Upper lobe of left lung (tissue), 6 donors: ENCODE measurements at regions not wholly inside any gene's neighbourhood (a gene's known extent, or its start where the extent isn't known, plus 50 kb on each side); places are given as distances from the start of the nearest gene placed in this dataset.

Experiments
- ATAC-seq, 2 donors: fragments of 200-7000 bp; cut with Tn5 transposase; one replicate each; pipeline ENCODE4 v1.9.1; 2022; ENCODE audit warnings: mild to moderate bottlenecking in 2 of 2, moderate library complexity in 2 of 2; ENCODE audit not compliant: low FRiP score in 2 of 2
- DNase-seq, 2 donors: peaks; one replicate each; pipeline ENCODE4 v3.0.0-alpha.2; 2019 to 2020
- H3K27ac ChIP-seq, 4 donors: fragments of 200-600 bp; sonication (generic); one replicate each; pipeline ENCODE4 v1.5.1; 2016 to 2019
- H3K27me3 ChIP-seq, 4 donors: fragments of 200-600 bp; sonication (generic); one replicate each; pipeline ENCODE4 v1.5.1; 2017 to 2019
- H3K36me3 ChIP-seq, 4 donors: fragments of 200-600 bp; sonication (generic); one replicate each; pipeline ENCODE4 v1.5.1; 2016 to 2019
- H3K4me1 ChIP-seq, 4 donors: fragments of 200-600 bp; sonication (generic); one replicate each; pipeline ENCODE4 v1.5.1; 2018 to 2019
- H3K4me3 ChIP-seq, 4 donors: fragments of 200-600 bp; sonication (generic); one replicate each; pipeline ENCODE4 v1.5.1; 2017 to 2019; ENCODE audit warnings: mild to moderate bottlenecking in 2 of 4, moderate library complexity in 1 of 4
- H3K9me3 ChIP-seq, 4 donors: fragments of 200-600 bp; sonication (generic); one replicate each; pipeline ENCODE4 v1.5.1; 2018 to 2019
- CTCF ChIP-seq, 6 experiments: fragments of 450-650 bp in 4 of 6; fragments of 200-600 bp in 2 of 6; sonication (generic) in 2 of 6; IDR thresholded peaks; one replicate each; pipeline ENCODE4 v1.5.1; 2016 to 2019; ENCODE audit warnings: antibody characterized with exemption in 6 of 6
- EP300 ChIP-seq, 4 donors: sonication (generic); formaldehyde crosslinking; IDR thresholded peaks; one replicate each; pipeline ENCODE4 v1.5.1; 2017; ENCODE audit warnings: antibody characterized with exemption in 4 of 4, control low read depth in 2 of 4
- POLR2A ChIP-seq, 4 donors: fragments of 450-650 bp; IDR thresholded peaks; one replicate each; pipeline ENCODE4 v1.5.1; 2016 to 2017; ENCODE audit warnings: antibody characterized with exemption in 4 of 4, mild to moderate bottlenecking in 2 of 4
- POLR2AphosphoS5 ChIP-seq, 2 donors: sonication (generic); formaldehyde crosslinking; IDR thresholded peaks; one replicate each; pipeline ENCODE4 v1.5.1; 2017; ENCODE audit warnings: antibody characterized with exemption in 2 of 2
- WGBS, 2 donors: methylation state at CpG; one replicate each; pipeline ENCODE4 v1.1.5; 2017 to 2018; 5-methylcytosine and 5-hydroxymethylcytosine counted together
- donor health status: DM: no; HTN: no; CAD: no; lungs with moderate emphysema.
- donor health status: DM: no; HTN: yes; CAD: no; lungs with severe emphysema.

GRCh38 chr6:103995571-103995970 lies 864.1 kb downstream of the HACE1 start:
- WGBS, 2 donors = 94 to 100% methylated on average over 1 of the region's 1 CpG
- Histone ChIP-seq H3K36me3 (no peaks in the 10 kb centered on the region), H3K4me1 (no peaks in the 10 kb centered on the region), H3K9me3 (no peaks in the 10 kb centered on the region), H3K4me3 (no peak overlapping the region), H3K27me3 (no peaks in the 10 kb centered on the region), H3K27ac (no peak overlapping the region)
- no peak for ATAC-seq
- no peak for DNase-seq
- TF ChIP-seq POLR2AphosphoS5 (IDR thresholded peaks at IDR 0.05) (no peak), EP300 (IDR thresholded peaks at IDR 0.05) (no peak), POLR2A (IDR thresholded peaks at IDR 0.05) (no peak), CTCF (IDR thresholded peaks at IDR 0.05) (no peak)

- Histone ChIP-seq H3K4me1 (no peaks in the 10 kb centered on the region), H3K9me3 (no peaks in the 10 kb centered on the region), H3K27me3 (no peaks in the 10 kb centered on the region), H3K4me3 (no peak overlapping the region), H3K36me3 (no peaks in the 10 kb centered on the region), H3K27ac (no peak overlapping the region)
- ATAC-seq (no peak), DNase-seq (no peak)
- WGBS, 2 donors = 92 to 93% methylated on average over 6 of the region's 6 CpGs
- no peak for TF ChIP-seq CTCF (IDR thresholded peaks at IDR 0.05)
- no peak for TF ChIP-seq EP300 (IDR thresholded peaks at IDR 0.05)
- no peak for TF ChIP-seq POLR2A (IDR thresholded peaks at IDR 0.05)
- TF ChIP-seq POLR2AphosphoS5 (IDR thresholded peaks at IDR 0.05) = no peak
Observed at GRCh38 chr6:103983860-103984259, 875.9 kb downstream of the HACE1 start.

- no peak for TF ChIP-seq POLR2A (IDR thresholded peaks at IDR 0.05)
- TF ChIP-seq CTCF (IDR thresholded peaks at IDR 0.05) = no peak
- no peak for TF ChIP-seq EP300 (IDR thresholded peaks at IDR 0.05)
- no peak for TF ChIP-seq POLR2AphosphoS5 (IDR thresholded peaks at IDR 0.05)
- no peak overlapping the region for H3K27ac ChIP-seq
- no peaks in the 10 kb centered on the region for H3K4me1 ChIP-seq
- H3K9me3 ChIP-seq = no peaks in the 10 kb centered on the region
- no peak overlapping the region for H3K4me3 ChIP-seq
- no peaks in the 10 kb centered on the region for H3K36me3 ChIP-seq
- no peaks in the 10 kb centered on the region for H3K27me3 ChIP-seq
- WGBS, 2 donors = 34 to 49% methylated on average over 5 of the region's 5 CpGs
- DNase-seq (no peak), ATAC-seq (no peak)
Observed at GRCh38 chr6:103983011-103983410, 876.7 kb downstream of the HACE1 start.

- Histone ChIP-seq H3K4me1 (no peaks in the 10 kb centered on the region), H3K27me3 (no peaks in the 10 kb centered on the region), H3K9me3 (no peaks in the 10 kb centered on the region), H3K36me3 (no peaks in the 10 kb centered on the region), H3K4me3 (no peak overlapping the region), H3K27ac (no peak overlapping the region)
- TF ChIP-seq CTCF (IDR thresholded peaks at IDR 0.05) = no peak
- no peak for TF ChIP-seq EP300 (IDR thresholded peaks at IDR 0.05)
- no peak for TF ChIP-seq POLR2A (IDR thresholded peaks at IDR 0.05)
- no peak for TF ChIP-seq POLR2AphosphoS5 (IDR thresholded peaks at IDR 0.05)
- ATAC-seq = no peak
- WGBS, 2 donors = 53 to 67% methylated on average over 4 of the region's 4 CpGs
- DNase-seq = no peak
Observed at GRCh38 chr6:103982574-103982973, 877.1 kb downstream of the HACE1 start.

- 67 to 70% methylated on average over 2 of the region's 2 CpGs for WGBS, 2 donors
- Histone ChIP-seq H3K36me3 (no peaks in the 10 kb centered on the region), H3K4me3 (no peak overlapping the region), H3K9me3 (no peaks in the 10 kb centered on the region), H3K27ac (no peak overlapping the region), H3K27me3 (no peaks in the 10 kb centered on the region), H3K4me1 (no peaks in the 10 kb centered on the region)
- DNase-seq (no peak), ATAC-seq (no peak)
- TF ChIP-seq EP300 (IDR thresholded peaks at IDR 0.05) (no peak), POLR2A (IDR thresholded peaks at IDR 0.05) (no peak), POLR2AphosphoS5 (IDR thresholded peaks at IDR 0.05) (no peak), CTCF (IDR thresholded peaks at IDR 0.05) (no peak)
Observed at GRCh38 chr6:103979308-103979707, 880.4 kb downstream of the HACE1 start.
